WERI-Rb-1 (cell line): ENCODE measurements at regions not wholly inside any gene's neighbourhood (a gene's known extent, or its start where the extent isn't known, plus 50 kb on each side); places are given as distances from the start of the nearest gene placed in this dataset.

Experiments
- DNase-seq: peaks from one replicate; pipeline ENCODE4 v3.0.0-alpha.2; 2020
- H3K27ac ChIP-seq: fragments of 250-450 bp; sonication (Bioruptor Pico); 2 replicates; pipeline ENCODE4 v1.5.1; 2020; ENCODE audit warnings: mild to moderate bottlenecking, moderate library complexity
- H3K27me3 ChIP-seq: fragments of 250-450 bp; sonication (Bioruptor Pico); 2 replicates; pipeline ENCODE4 v1.5.1; 2021; ENCODE audit warnings: mild to moderate bottlenecking, low read depth, moderate library complexity; ENCODE audit not compliant: insufficient read depth, severe bottlenecking
- H3K36me3 ChIP-seq: fragments of 250-450 bp; sonication (Bioruptor Pico); 2 replicates; pipeline ENCODE4 v1.5.1; 2020; ENCODE audit warnings: mild to moderate bottlenecking, moderate library complexity
- H3K4me3 ChIP-seq: 2 replicates; pipeline ENCODE4 v1.5.1; 2011; ENCODE audit warnings: low read depth, mild to moderate bottlenecking, control low read depth, low read length
- H3K9me3 ChIP-seq: fragments of 250-450 bp; sonication (Bioruptor Pico); 2 replicates; pipeline ENCODE4 v1.5.1; 2021; ENCODE audit warnings: mild to moderate bottlenecking, moderate library complexity; ENCODE audit not compliant: severe bottlenecking
- TF ChIP-seq, protein P1 (sequence below): IDR thresholded peaks from 2 replicates; pipeline ENCODE4 v1.5.1; 2011; ENCODE audit warnings: low read depth, mild to moderate bottlenecking, control low read depth, inconsistent platforms, low read length

DNA sequence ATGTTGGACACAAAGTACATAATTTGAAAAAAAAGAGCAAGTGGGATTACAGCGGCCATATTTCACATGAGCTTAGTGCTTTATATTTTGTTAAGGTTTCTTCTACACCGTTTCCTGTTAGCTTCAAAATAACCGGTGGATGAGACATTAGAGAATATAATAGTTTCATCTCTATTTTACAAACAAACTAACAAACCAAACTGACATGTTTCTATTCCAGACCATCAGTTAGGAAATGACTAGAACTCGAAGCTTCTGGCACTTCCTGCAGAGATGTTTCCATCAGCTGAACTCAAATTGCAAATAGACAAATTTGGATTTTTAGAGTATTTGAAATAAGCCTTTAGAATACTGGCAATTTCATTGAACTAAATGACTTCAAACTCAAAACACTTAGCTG lies 86.5 kb downstream of the MTRR start:
- TF ChIP-seq, protein P1, sequence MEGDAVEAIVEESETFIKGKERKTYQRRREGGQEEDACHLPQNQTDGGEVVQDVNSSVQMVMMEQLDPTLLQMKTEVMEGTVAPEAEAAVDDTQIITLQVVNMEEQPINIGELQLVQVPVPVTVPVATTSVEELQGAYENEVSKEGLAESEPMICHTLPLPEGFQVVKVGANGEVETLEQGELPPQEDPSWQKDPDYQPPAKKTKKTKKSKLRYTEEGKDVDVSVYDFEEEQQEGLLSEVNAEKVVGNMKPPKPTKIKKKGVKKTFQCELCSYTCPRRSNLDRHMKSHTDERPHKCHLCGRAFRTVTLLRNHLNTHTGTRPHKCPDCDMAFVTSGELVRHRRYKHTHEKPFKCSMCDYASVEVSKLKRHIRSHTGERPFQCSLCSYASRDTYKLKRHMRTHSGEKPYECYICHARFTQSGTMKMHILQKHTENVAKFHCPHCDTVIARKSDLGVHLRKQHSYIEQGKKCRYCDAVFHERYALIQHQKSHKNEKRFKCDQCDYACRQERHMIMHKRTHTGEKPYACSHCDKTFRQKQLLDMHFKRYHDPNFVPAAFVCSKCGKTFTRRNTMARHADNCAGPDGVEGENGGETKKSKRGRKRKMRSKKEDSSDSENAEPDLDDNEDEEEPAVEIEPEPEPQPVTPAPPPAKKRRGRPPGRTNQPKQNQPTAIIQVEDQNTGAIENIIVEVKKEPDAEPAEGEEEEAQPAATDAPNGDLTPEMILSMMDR, result no peak
- H3K27me3 ChIP-seq, result peaks cover 29% of the 10 kb centered on the region
- H3K9me3 ChIP-seq, result no peaks in the 10 kb centered on the region
- no peak overlapping the region for H3K27ac ChIP-seq
- no peaks in the 10 kb centered on the region for H3K36me3 ChIP-seq
- DNase-seq, result no peak
- no peak overlapping the region for H3K4me3 ChIP-seq

DNA sequence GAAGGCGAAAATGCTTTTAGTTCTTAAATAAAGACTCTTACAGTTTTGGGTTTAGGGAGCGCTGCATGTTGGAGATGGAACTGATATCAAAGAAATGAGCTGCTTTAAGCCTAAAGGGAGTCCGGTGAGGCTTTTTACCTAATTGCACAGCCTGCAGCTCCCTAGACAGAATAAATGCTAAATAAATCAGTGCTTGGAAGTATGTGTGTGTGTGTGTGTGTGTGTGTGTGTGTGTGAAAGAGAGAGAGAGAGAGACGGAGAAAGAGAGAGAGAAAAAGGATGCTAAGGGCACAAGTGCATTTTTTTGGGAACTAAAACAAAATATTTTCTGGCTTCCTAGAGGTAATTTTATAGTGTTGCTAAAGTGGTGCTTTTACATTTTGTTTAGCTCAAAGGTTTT lies 88.4 kb downstream of the MTRR start:
- peaks cover 25% of the 10 kb centered on the region for H3K27me3 ChIP-seq
- TF ChIP-seq, protein P1, result no peak
- H3K4me3 ChIP-seq, result no peak overlapping the region
- DNase-seq, result no peak
- no peak overlapping the region for H3K27ac ChIP-seq
- H3K9me3 ChIP-seq, result no peaks in the 10 kb centered on the region
- H3K36me3 ChIP-seq, result no peaks in the 10 kb centered on the region

GRCh38 chr5:7960142-7960541 lies 91.2 kb downstream of the MTRR start:
- H3K36me3 ChIP-seq, result no peaks in the 10 kb centered on the region
- TF ChIP-seq, protein P1, result no peak
- H3K27ac ChIP-seq, result no peak overlapping the region
- peaks cover 18% of the 10 kb centered on the region for H3K27me3 ChIP-seq
- no peaks in the 10 kb centered on the region for H3K9me3 ChIP-seq
- no peak overlapping the region for H3K4me3 ChIP-seq
- DNase-seq, result no peak

DNA sequence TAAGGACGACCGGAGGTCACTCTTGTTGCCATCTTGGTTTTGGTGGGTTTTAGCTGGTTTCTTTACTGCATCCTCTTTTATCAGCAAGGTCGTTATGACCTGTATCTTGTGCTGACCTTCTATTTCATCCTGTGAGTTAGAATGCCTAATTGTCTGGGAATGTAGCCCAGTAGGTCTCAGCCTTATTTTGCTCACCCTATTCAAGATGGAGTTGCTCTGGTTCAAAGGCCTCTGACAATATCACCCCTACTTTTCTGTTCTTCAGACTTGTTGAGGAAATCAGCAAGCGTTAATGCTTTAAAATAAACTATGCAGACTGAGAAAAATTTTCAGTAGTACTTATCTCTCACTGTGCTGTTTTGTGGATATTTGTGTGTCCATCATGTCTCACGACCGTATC lies 92.6 kb downstream of the MTRR start:
- Histone ChIP-seq H3K4me3 (no peak overlapping the region), H3K36me3 (no peaks in the 10 kb centered on the region), H3K27me3 (peaks cover 27% of the 10 kb centered on the region), H3K27ac (no peak overlapping the region), H3K9me3 (no peaks in the 10 kb centered on the region)
- TF ChIP-seq, protein P1, result no peak
- DNase-seq, result no peak

GRCh38 chr5:7970816-7971215 lies 101.9 kb downstream of the MTRR start:
- H3K27ac ChIP-seq, result no peak overlapping the region

More at GRCh38 chr5:7970816-7971215, 101.9 kb downstream of the MTRR start:
- TF ChIP-seq, protein P1, result no peak
- no peak for DNase-seq
- no peaks in the 10 kb centered on the region for H3K36me3 ChIP-seq
- H3K9me3 ChIP-seq, result no peaks in the 10 kb centered on the region
- H3K27me3 ChIP-seq, result peaks cover 28% of the 10 kb centered on the region
- no peak overlapping the region for H3K4me3 ChIP-seq
